DOHH2 (cell line): ENCODE measurements at regions not wholly inside any gene's neighbourhood (a gene's known extent, or its start where the extent isn't known, plus 50 kb on each side); places are given as distances from the start of the nearest gene placed in this dataset.

ENCODE experiments used
- H3F3A ChIP-seq: fragments of 200-600 bp; sonication (generic), shearing (Covaris generic); 2 replicates; pipeline ENCODE4 v1.6.0; 2016; ENCODE audit warnings: antibody characterized with exemption, mild to moderate bottlenecking; ENCODE audit not compliant: control insufficient read depth, insufficient read depth
- H3K27ac ChIP-seq: fragments of 200-600 bp; sonication (generic); 2 replicates; pipeline ENCODE4 v1.5.1; 2014; ENCODE audit warnings: low read depth, mild to moderate bottlenecking, low read length, moderate library complexity
- H3K27me3 ChIP-seq: fragments of 200-600 bp; sonication (generic); 2 replicates; pipeline ENCODE4 v1.6.1; 2014; ENCODE audit warnings: mild to moderate bottlenecking, low read length, mixed read lengths; ENCODE audit not compliant: control insufficient read depth
- H3K36me3 ChIP-seq: fragments of 200-600 bp; sonication (generic); 2 replicates; pipeline ENCODE4 v1.6.1; 2014; ENCODE audit warnings: mild to moderate bottlenecking, low read length, moderate library complexity, mixed read lengths; ENCODE audit not compliant: control insufficient read depth
- H3K4me1 ChIP-seq: fragments of 200-600 bp; sonication (generic); 2 replicates; pipeline ENCODE4 v1.6.1; 2014; ENCODE audit warnings: mild to moderate bottlenecking, low read length, mixed read lengths; ENCODE audit not compliant: control insufficient read depth
- H3K4me2 ChIP-seq: fragments of 200-600 bp; sonication (generic); 2 replicates; pipeline ENCODE4 v1.6.0; 2014; ENCODE audit warnings: mild to moderate bottlenecking, low read length, moderate library complexity
- H3K4me3 ChIP-seq: fragments of 200-600 bp; sonication (generic); 2 replicates; pipeline ENCODE4 v1.5.1; 2014; ENCODE audit warnings: mild to moderate bottlenecking, low read length, mixed read lengths
- H3K79me2 ChIP-seq: fragments of 200-600 bp; sonication (generic); 2 replicates; pipeline ENCODE4 v1.6.1; 2014; ENCODE audit warnings: mild to moderate bottlenecking, low read length, mixed read lengths; ENCODE audit not compliant: control insufficient read depth
- H3K9me2 ChIP-seq: fragments of 200-600 bp; sonication (generic); replicated peaks from 2 replicates; pipeline ENCODE4 v1.6.1; 2014; ENCODE audit warnings: mild to moderate bottlenecking, low read length, mixed read lengths; ENCODE audit not compliant: control insufficient read depth
- H3K9me3 ChIP-seq: fragments of 200-600 bp; sonication (generic); 2 replicates; pipeline ENCODE4 v1.6.1; 2014; ENCODE audit warnings: antibody characterized with exemption, low read length, mixed read lengths; ENCODE audit not compliant: control insufficient read depth, insufficient read depth
- H4K20me1 ChIP-seq: fragments of 200-600 bp; sonication (generic); 2 replicates; pipeline ENCODE4 v1.6.0; 2014; ENCODE audit warnings: low read depth, mild to moderate bottlenecking, antibody characterized with exemption, low read length, moderate library complexity; ENCODE audit not compliant: control insufficient read depth, insufficient read depth
- CTCF ChIP-seq: fragments of 200-600 bp; sonication (generic); IDR thresholded peaks from one replicate; pipeline ENCODE4 v1.5.1; 2014; ENCODE audit warnings: antibody characterized with exemption, mild to moderate bottlenecking, low read depth, low read length; ENCODE audit not compliant: poor library complexity, severe bottlenecking
- EZH2phosphoT487 ChIP-seq: fragments of 200-600 bp; sonication (generic); IDR thresholded peaks from 2 replicates; pipeline ENCODE4 v1.6.1; 2017; ENCODE audit warnings: borderline replicate concordance, mild to moderate bottlenecking, antibody characterized with exemption, low read length, moderate library complexity, mixed read lengths

- Histone ChIP-seq H3K9me3 (no peaks in the 10 kb centered on the region), H3K9me2 (no peaks in the 10 kb centered on the region), H4K20me1 (no peaks in the 10 kb centered on the region), H3K4me3 (no peak overlapping the region), H3K27me3 (no peaks in the 10 kb centered on the region), H3K4me2 (no peak overlapping the region), H3K36me3 (no peaks in the 10 kb centered on the region), H3K4me1 (no peaks in the 10 kb centered on the region), H3K27ac (no peak overlapping the region), H3F3A (no peaks in the 10 kb centered on the region), H3K79me2 (no peaks in the 10 kb centered on the region)
- no peak for TF ChIP-seq EZH2phosphoT487
- no peak for TF ChIP-seq CTCF
Observed at GRCh38 chr6:91352321-91352720, 765.4 kb upstream of the MAP3K7 start.

- Histone ChIP-seq H3K4me1 (no peaks in the 10 kb centered on the region), H3K36me3 (no peaks in the 10 kb centered on the region), H3K79me2 (no peaks in the 10 kb centered on the region), H3K4me3 (no peak overlapping the region), H3K27me3 (no peaks in the 10 kb centered on the region), H3K4me2 (no peak overlapping the region), H3F3A (no peaks in the 10 kb centered on the region), H3K9me2 (no peaks in the 10 kb centered on the region), H3K9me3 (no peaks in the 10 kb centered on the region), H4K20me1 (no peaks in the 10 kb centered on the region), H3K27ac (no peak overlapping the region)
- TF ChIP-seq CTCF (no peak), EZH2phosphoT487 (no peak)
Observed at GRCh38 chr6:91350146-91350908, 763.5 kb upstream of the MAP3K7 start.

GRCh38 chr6:91341473-91341872 is 754.6 kb upstream of the MAP3K7 start:
- Histone ChIP-seq H3K36me3 (no peaks in the 10 kb centered on the region), H3K4me3 (no peak overlapping the region), H3F3A (no peaks in the 10 kb centered on the region), H3K4me2 (no peak overlapping the region), H3K9me3 (no peaks in the 10 kb centered on the region), H3K27me3 (no peaks in the 10 kb centered on the region), H3K79me2 (no peaks in the 10 kb centered on the region), H3K4me1 (no peaks in the 10 kb centered on the region), H3K27ac (no peak overlapping the region), H3K9me2 (no peaks in the 10 kb centered on the region), H4K20me1 (no peaks in the 10 kb centered on the region)
- TF ChIP-seq CTCF: no peak
- no peak for TF ChIP-seq EZH2phosphoT487
